WTC11 (cell line): ENCODE measurements at regions not wholly inside any gene's neighbourhood (a gene's known extent, or its start where the extent isn't known, plus 50 kb on each side); places are given as distances from the start of the nearest gene placed in this dataset.

Source experiments
- ATAC-seq: fragments of 200-7000 bp; cut with Tn5 transposase; 2 replicates; pipeline ENCODE4 v1.10.0; 2021; ENCODE audit warnings: mild to moderate bottlenecking, moderate library complexity
- CTCF ChIA-PET: fragments of 300-600 bp; sonication (Branson Sonifier 250); formaldehyde crosslinking; loops from one replicate; lab custom pipeline; 2021; ENCODE audit warnings: antibody characterized with exemption; lab: Charles Lee
- POLR2A ChIA-PET: fragments of 350-600 bp; sonication (Branson Sonifier 250); formaldehyde crosslinking; loops from one replicate; lab custom pipeline; 2021; ENCODE audit warnings: antibody characterized with exemption; lab: Charles Lee
- DNase-seq: peaks from one replicate; pipeline ENCODE4 v3.0.0; 2021; ENCODE audit warnings: low spot score
- H3K27ac Mint-ChIP-seq: 2 replicates; pipeline ENCODE4 v1.8.0; 2021; ENCODE audit warnings: mixed read lengths
- H3K27me3 Mint-ChIP-seq: 2 replicates; pipeline ENCODE4 v1.8.0; 2021; ENCODE audit warnings: low read depth, mild to moderate bottlenecking, moderate library complexity, mixed read lengths
- H3K36me3 Mint-ChIP-seq: 2 replicates; pipeline ENCODE4 v1.8.0; 2021; ENCODE audit warnings: mixed read lengths
- H3K4me1 Mint-ChIP-seq: 2 replicates; pipeline ENCODE4 v1.8.0; 2022; ENCODE audit warnings: mixed read lengths
- H3K4me3 Mint-ChIP-seq: 2 replicates; pipeline ENCODE4 v1.8.0; 2021; ENCODE audit warnings: mild to moderate bottlenecking, moderate library complexity, mixed read lengths
- H3K9me3 Mint-ChIP-seq: 2 replicates; pipeline ENCODE4 v1.8.0; 2021; ENCODE audit warnings: mixed read lengths
- ATF3 ChIP-seq: sonication (generic); formaldehyde crosslinking; conservative IDR thresholded peaks from 2 replicates; pipeline ENCODE4 v1.8.1; 2022; ENCODE audit warnings: mild to moderate bottlenecking, missing genetic modification reagents
- CREB1 ChIP-seq: sonication (generic); formaldehyde crosslinking; IDR thresholded peaks from 2 replicates; pipeline ENCODE4 v1.8.0; 2023; ENCODE audit warnings: mild to moderate bottlenecking, missing genetic modification reagents
- EMX1 ChIP-seq: fragments of 250-450 bp; sonication (Bioruptor Pico); IDR thresholded peaks from 2 replicates; pipeline ENCODE4 v1.8.0; 2021; ENCODE audit warnings: mild to moderate bottlenecking
- FOXJ3 ChIP-seq: sonication (generic); formaldehyde crosslinking; IDR thresholded peaks from 2 replicates; pipeline ENCODE4 v1.9.0; 2021; ENCODE audit warnings: missing genetic modification reagents, mild to moderate bottlenecking, borderline replicate concordance
- FOXK1 ChIP-seq: sonication (generic); formaldehyde crosslinking; IDR thresholded peaks from 2 replicates; pipeline ENCODE4 v1.8.0; 2022; ENCODE audit warnings: mild to moderate bottlenecking, moderate library complexity, missing genetic modification reagents
- KAT7 ChIP-seq: sonication (generic); formaldehyde crosslinking; IDR thresholded peaks from 2 replicates; pipeline ENCODE4 v1.8.1; 2023; ENCODE audit warnings: missing genetic modification reagents, mild to moderate bottlenecking, borderline replicate concordance
- MYBL2 ChIP-seq: sonication (generic); formaldehyde crosslinking; IDR thresholded peaks from 2 replicates; pipeline ENCODE4 v1.8.1; 2023; ENCODE audit warnings: mild to moderate bottlenecking, moderate library complexity, missing genetic modification reagents
- SOX15 ChIP-seq: fragments of 250-450 bp; sonication (Bioruptor Pico); IDR thresholded peaks from 2 replicates; pipeline ENCODE4 v1.9.0; 2021; ENCODE audit warnings: mild to moderate bottlenecking
- ZBTB21 ChIP-seq: sonication (generic); formaldehyde crosslinking; IDR thresholded peaks from 2 replicates; pipeline ENCODE4 v1.8.1; 2023; ENCODE audit warnings: mild to moderate bottlenecking, missing genetic modification reagents, borderline replicate concordance
- ZMAT4 ChIP-seq: fragments of 250-450 bp; sonication (Bioruptor Pico); IDR thresholded peaks from 2 replicates; pipeline ENCODE4 v1.9.0; 2021; ENCODE audit warnings: mild to moderate bottlenecking
- ZNF671 ChIP-seq: fragments of 250-450 bp; sonication (Bioruptor Pico); IDR thresholded peaks from 2 replicates; pipeline ENCODE4 v1.8.0; 2021; ENCODE audit warnings: mild to moderate bottlenecking
- TF ChIP-seq, protein P1 (sequence below): fragments of 250-450 bp; sonication (Bioruptor Pico); IDR thresholded peaks from 2 replicates; pipeline ENCODE4 v2.1.2; 2022; ENCODE audit warnings: mild to moderate bottlenecking, moderate library complexity
- TF ChIP-seq, protein P2 (sequence below): sonication (generic); formaldehyde crosslinking; IDR thresholded peaks from 2 replicates; pipeline ENCODE4 v1.8.1; 2023; ENCODE audit warnings: mild to moderate bottlenecking, moderate library complexity, missing genetic modification reagents
- TF ChIP-seq, protein P3 (sequence below): sonication (generic); formaldehyde crosslinking; IDR thresholded peaks from 2 replicates; pipeline ENCODE4 v1.8.0; 2022; ENCODE audit warnings: missing genetic modification reagents
- TF ChIP-seq, protein P4 (sequence below): fragments of 250-450 bp; sonication (Bioruptor Pico); IDR thresholded peaks from 2 replicates; pipeline ENCODE4 v1.9.0; 2021; ENCODE audit warnings: mild to moderate bottlenecking, borderline replicate concordance

- TF ChIP-seq, protein P1, sequence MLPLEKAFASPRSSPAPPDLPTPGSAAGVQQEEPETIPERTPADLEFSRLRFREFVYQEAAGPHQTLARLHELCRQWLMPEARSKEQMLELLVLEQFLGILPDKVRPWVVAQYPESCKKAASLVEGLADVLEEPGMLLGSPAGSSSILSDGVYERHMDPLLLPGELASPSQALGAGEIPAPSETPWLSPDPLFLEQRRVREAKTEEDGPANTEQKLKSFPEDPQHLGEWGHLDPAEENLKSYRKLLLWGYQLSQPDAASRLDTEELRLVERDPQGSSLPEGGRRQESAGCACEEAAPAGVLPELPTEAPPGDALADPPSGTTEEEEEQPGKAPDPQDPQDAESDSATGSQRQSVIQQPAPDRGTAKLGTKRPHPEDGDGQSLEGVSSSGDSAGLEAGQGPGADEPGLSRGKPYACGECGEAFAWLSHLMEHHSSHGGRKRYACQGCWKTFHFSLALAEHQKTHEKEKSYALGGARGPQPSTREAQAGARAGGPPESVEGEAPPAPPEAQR (CRISPR knock-in tag): no peak
- TF ChIP-seq, protein P2, sequence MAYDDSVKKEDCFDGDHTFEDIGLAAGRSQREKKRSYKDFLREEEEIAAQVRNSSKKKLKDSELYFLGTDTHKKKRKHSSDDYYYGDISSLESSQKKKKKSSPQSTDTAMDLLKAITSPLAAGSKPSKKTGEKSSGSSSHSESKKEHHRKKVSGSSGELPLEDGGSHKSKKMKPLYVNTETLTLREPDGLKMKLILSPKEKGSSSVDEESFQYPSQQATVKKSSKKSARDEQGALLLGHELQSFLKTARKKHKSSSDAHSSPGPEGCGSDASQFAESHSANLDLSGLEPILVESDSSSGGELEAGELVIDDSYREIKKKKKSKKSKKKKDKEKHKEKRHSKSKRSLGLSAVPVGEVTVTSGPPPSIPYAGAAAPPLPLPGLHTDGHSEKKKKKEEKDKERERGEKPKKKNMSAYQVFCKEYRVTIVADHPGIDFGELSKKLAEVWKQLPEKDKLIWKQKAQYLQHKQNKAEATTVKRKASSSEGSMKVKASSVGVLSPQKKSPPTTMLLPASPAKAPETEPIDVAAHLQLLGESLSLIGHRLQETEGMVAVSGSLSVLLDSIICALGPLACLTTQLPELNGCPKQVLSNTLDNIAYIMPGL (CRISPR knock-in tag): no peak
- TF ChIP-seq ZMAT4 (CRISPR knock-in tag): no peak
- TF ChIP-seq, protein P3, sequence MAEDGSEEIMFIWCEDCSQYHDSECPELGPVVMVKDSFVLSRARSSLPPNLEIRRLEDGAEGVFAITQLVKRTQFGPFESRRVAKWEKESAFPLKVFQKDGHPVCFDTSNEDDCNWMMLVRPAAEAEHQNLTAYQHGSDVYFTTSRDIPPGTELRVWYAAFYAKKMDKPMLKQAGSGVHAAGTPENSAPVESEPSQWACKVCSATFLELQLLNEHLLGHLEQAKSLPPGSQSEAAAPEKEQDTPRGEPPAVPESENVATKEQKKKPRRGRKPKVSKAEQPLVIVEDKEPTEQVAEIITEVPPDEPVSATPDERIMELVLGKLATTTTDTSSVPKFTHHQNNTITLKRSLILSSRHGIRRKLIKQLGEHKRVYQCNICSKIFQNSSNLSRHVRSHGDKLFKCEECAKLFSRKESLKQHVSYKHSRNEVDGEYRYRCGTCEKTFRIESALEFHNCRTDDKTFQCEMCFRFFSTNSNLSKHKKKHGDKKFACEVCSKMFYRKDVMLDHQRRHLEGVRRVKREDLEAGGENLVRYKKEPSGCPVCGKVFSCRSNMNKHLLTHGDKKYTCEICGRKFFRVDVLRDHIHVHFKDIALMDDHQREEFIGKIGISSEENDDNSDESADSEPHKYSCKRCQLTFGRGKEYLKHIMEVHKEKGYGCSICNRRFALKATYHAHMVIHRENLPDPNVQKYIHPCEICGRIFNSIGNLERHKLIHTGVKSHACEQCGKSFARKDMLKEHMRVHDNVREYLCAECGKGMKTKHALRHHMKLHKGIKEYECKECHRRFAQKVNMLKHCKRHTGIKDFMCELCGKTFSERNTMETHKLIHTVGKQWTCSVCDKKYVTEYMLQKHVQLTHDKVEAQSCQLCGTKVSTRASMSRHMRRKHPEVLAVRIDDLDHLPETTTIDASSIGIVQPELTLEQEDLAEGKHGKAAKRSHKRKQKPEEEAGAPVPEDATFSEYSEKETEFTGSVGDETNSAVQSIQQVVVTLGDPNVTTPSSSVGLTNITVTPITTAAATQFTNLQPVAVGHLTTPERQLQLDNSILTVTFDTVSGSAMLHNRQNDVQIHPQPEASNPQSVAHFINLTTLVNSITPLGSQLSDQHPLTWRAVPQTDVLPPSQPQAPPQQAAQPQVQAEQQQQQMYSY (CRISPR knock-in tag): no peak
- no peak for TF ChIP-seq FOXK1 (CRISPR knock-in tag)
Observed at GRCh38 chrX:4764888-4765287, 1051.4 kb upstream of the PRKX start (continued).

- DNase-seq (no peak), ATAC-seq (no peak)
- Mint-ChIP-seq H3K27ac (no peak overlapping the region), H3K9me3 (no peaks in the 10 kb centered on the region), H3K36me3 (no peaks in the 10 kb centered on the region), H3K27me3 (no peaks in the 10 kb centered on the region), H3K4me3 (no peak overlapping the region), H3K4me1 (no peaks in the 10 kb centered on the region)
- CTCF ChIA-PET: no interaction called here
- TF ChIP-seq, protein P4, sequence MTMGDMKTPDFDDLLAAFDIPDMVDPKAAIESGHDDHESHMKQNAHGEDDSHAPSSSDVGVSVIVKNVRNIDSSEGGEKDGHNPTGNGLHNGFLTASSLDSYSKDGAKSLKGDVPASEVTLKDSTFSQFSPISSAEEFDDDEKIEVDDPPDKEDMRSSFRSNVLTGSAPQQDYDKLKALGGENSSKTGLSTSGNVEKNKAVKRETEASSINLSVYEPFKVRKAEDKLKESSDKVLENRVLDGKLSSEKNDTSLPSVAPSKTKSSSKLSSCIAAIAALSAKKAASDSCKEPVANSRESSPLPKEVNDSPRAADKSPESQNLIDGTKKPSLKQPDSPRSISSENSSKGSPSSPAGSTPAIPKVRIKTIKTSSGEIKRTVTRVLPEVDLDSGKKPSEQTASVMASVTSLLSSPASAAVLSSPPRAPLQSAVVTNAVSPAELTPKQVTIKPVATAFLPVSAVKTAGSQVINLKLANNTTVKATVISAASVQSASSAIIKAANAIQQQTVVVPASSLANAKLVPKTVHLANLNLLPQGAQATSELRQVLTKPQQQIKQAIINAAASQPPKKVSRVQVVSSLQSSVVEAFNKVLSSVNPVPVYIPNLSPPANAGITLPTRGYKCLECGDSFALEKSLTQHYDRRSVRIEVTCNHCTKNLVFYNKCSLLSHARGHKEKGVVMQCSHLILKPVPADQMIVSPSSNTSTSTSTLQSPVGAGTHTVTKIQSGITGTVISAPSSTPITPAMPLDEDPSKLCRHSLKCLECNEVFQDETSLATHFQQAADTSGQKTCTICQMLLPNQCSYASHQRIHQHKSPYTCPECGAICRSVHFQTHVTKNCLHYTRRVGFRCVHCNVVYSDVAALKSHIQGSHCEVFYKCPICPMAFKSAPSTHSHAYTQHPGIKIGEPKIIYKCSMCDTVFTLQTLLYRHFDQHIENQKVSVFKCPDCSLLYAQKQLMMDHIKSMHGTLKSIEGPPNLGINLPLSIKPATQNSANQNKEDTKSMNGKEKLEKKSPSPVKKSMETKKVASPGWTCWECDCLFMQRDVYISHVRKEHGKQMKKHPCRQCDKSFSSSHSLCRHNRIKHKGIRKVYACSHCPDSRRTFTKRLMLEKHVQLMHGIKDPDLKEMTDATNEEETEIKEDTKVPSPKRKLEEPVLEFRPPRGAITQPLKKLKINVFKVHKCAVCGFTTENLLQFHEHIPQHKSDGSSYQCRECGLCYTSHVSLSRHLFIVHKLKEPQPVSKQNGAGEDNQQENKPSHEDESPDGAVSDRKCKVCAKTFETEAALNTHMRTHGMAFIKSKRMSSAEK (CRISPR knock-in tag): no peak
- no peak for TF ChIP-seq SOX15 (CRISPR knock-in tag)
- no peak for TF ChIP-seq FOXJ3 (CRISPR knock-in tag)
- no peak for TF ChIP-seq CREB1
- TF ChIP-seq ZNF671 (CRISPR knock-in tag): no peak
- TF ChIP-seq MYBL2: no peak
- TF ChIP-seq, protein P1 (CRISPR knock-in tag): no peak
- TF ChIP-seq ZBTB21 (CRISPR knock-in tag): no peak
- TF ChIP-seq ATF3 (CRISPR knock-in tag): no peak
- TF ChIP-seq KAT7 (CRISPR knock-in tag): no peak
- no peak for TF ChIP-seq EMX1 (CRISPR knock-in tag)
- POLR2A ChIA-PET: no interaction called here
Observed at GRCh38 chrX:4762196-4762595, 1048.7 kb upstream of the PRKX start.
